A549 (cell line): ENCODE measurements at regions not wholly inside any gene's neighbourhood (a gene's known extent, or its start where the extent isn't known, plus 50 kb on each side); places are given as distances from the start of the nearest gene placed in this dataset.

Source experiments
- ATAC-seq, 2 experiments: fragments of 200-7000 bp in 1 of 2; fragments of >200 bp in 1 of 2; cut with Nextera tagmentation in 1 of 2; cut with Tn5 transposase in 1 of 2; 3 replicates each; pipeline versions ENCODE4 v1.8.0 to v1.9.1; 2018 to 2020; ENCODE audit warnings: mild to moderate bottlenecking in 1 of 2, moderate library complexity in 1 of 2
- CTCF ChIA-PET: fragments of 300-600 bp; sonication (Branson Sonifier 250); formaldehyde crosslinking; extraction: SDS; loops from one replicate; lab custom pipeline; 2021; ENCODE audit warnings: antibody characterized with exemption, inconsistent platforms; lab: Yijun Ruan, JAX
- POLR2A ChIA-PET: fragments of 350-600 bp; formaldehyde crosslinking; extraction: SDS; loops from one replicate; lab custom pipeline; 2021; ENCODE audit warnings: antibody characterized with exemption, inconsistent platforms; lab: Yijun Ruan, JAX
- DNase-seq, 2 experiments: peaks; one replicate each; pipeline versions ENCODE4 v3.0.0 to v3.0.0-alpha.2; 2011 to 2016; ENCODE audit warnings: low read depth in 1 of 2, low spot score in 1 of 2
- FAIRE-seq: peaks from 2 replicates; lab custom pipeline; 2011; peaks lifted over from hg19 to GRCh38; lab: Jason Lieb, UNC
- H3K27ac ChIP-seq, 2 experiments: fragments of >200 bp; sonication (Bioruptor Twin); formaldehyde crosslinking; 3 replicates each; pipeline ENCODE4 v1.5.1; 2016 to 2017
- H3K4me1 ChIP-seq: fragments of >200 bp; sonication (Bioruptor Twin); formaldehyde crosslinking; 3 replicates; pipeline ENCODE4 v1.6.1; 2016
- H3K4me2 ChIP-seq: fragments of >200 bp; sonication (Bioruptor Twin); formaldehyde crosslinking; 3 replicates; pipeline ENCODE4 v1.6.1; 2016
- H3K4me3 ChIP-seq: fragments of >200 bp; sonication (Bioruptor Twin); formaldehyde crosslinking; 3 replicates; pipeline ENCODE4 v1.5.1; 2016
- H3K9me3 ChIP-seq: fragments of >200 bp; sonication (Bioruptor Twin); formaldehyde crosslinking; 3 replicates; pipeline ENCODE4 v1.6.1; 2016
- CEBPB ChIP-seq, 2 experiments: fragments of >200 bp in 1 of 2; sonication (Bioruptor Twin) in 1 of 2; formaldehyde crosslinking in 1 of 2; IDR thresholded peaks; 2 replicates each; pipeline ENCODE4 v1.6.1; 2012 to 2016
- EP300 ChIP-seq, 2 experiments: fragments of >200 bp; sonication (Bioruptor Twin); formaldehyde crosslinking; IDR thresholded peaks; 2 replicates in 1 of 2; 3 replicates in 1 of 2; pipeline ENCODE4 v1.6.1; 2016 to 2017
- HEYL ChIP-seq: fragments of 250-450 bp; sonication (Bioruptor Pico); IDR thresholded peaks from 2 replicates; pipeline ENCODE4 v1.8.0; 2021; ENCODE audit warnings: mild to moderate bottlenecking, moderate library complexity
- HOXB13 ChIP-seq: fragments of 250-450 bp; sonication (Bioruptor Pico); IDR thresholded peaks from 2 replicates; pipeline ENCODE4 v1.5.0; 2020; ENCODE audit warnings: low read depth, mild to moderate bottlenecking, moderate library complexity
- JUN ChIP-seq, 2 experiments: fragments of >200 bp; sonication (Bioruptor Twin); formaldehyde crosslinking; IDR thresholded peaks; 2 replicates in 1 of 2; 3 replicates in 1 of 2; pipeline ENCODE4 v1.6.1; 2016 to 2017
- KDM1A ChIP-seq: fragments of 200-600 bp; sonication (generic); IDR thresholded peaks from 2 replicates; pipeline ENCODE4 v1.6.1; 2016; ENCODE audit warnings: low read depth, mild to moderate bottlenecking
- MAFK ChIP-seq: fragments of 450-650 bp; IDR thresholded peaks from 2 replicates; pipeline ENCODE4 v1.6.1; 2014; ENCODE audit not compliant: partially characterized antibody
- MYC ChIP-seq: IDR thresholded peaks from 2 replicates; pipeline ENCODE4 v1.6.1; 2012; ENCODE audit warnings: mild to moderate bottlenecking, inconsistent platforms, low read length, improper control_type of control experiment, borderline replicate concordance
- PHF8 ChIP-seq: fragments of 200-600 bp; sonication (generic); IDR thresholded peaks from 2 replicates; pipeline ENCODE4 v1.6.1; 2016; ENCODE audit warnings: low read depth, mild to moderate bottlenecking, antibody characterized with exemption, moderate library complexity, borderline replicate concordance
- POLR2AphosphoS2 ChIP-seq: conservative IDR thresholded peaks from 2 replicates; pipeline ENCODE4 v1.6.1; 2012; ENCODE audit warnings: low read length, improper control_type of control experiment, inconsistent platforms
- RNF2 ChIP-seq: fragments of 200-600 bp; sonication (generic); IDR thresholded peaks from 2 replicates; pipeline ENCODE4 v1.6.1; 2016; ENCODE audit warnings: low read depth, mild to moderate bottlenecking, antibody characterized with exemption, moderate library complexity, borderline replicate concordance
- TFCP2L1 ChIP-seq: fragments of 250-450 bp; sonication (Bioruptor Pico); IDR thresholded peaks from 2 replicates; pipeline ENCODE4 v1.5.0; 2021; ENCODE audit warnings: mild to moderate bottlenecking
- TP53 ChIP-seq: fragments of 250-450 bp; sonication (Bioruptor Pico); IDR thresholded peaks from 2 replicates; pipeline ENCODE4 v1.5.0; 2021; ENCODE audit warnings: mild to moderate bottlenecking, moderate library complexity
- ZC3H11A ChIP-seq: fragments of 450-650 bp; IDR thresholded peaks from 2 replicates; pipeline ENCODE4 v1.6.1; 2014; ENCODE audit warnings: antibody characterized with exemption, mild to moderate bottlenecking
- WGBS: methylation state at CpG from one replicate; pipeline ENCODE4 v1.1.6; 2017; ENCODE audit errors: missing lambda C conversion rate; 5-methylcytosine and 5-hydroxymethylcytosine counted together
- TF ChIP-seq, protein P1 (sequence below): fragments of >200 bp; sonication (Bioruptor Twin); formaldehyde crosslinking; IDR thresholded peaks from 3 replicates; pipeline ENCODE4 v1.5.1; 2016
- TF ChIP-seq, protein P2 (sequence below): fragments of 250-450 bp; sonication (Bioruptor Pico); IDR thresholded peaks from 2 replicates; pipeline ENCODE4 v1.5.0; 2020; ENCODE audit warnings: low read depth, mild to moderate bottlenecking, moderate library complexity
- TF ChIP-seq, protein P3 (sequence below): fragments of 450-650 bp; IDR thresholded peaks from 2 replicates; pipeline ENCODE4 v1.6.1; 2014; ENCODE audit warnings: antibody characterized with exemption

DNA sequence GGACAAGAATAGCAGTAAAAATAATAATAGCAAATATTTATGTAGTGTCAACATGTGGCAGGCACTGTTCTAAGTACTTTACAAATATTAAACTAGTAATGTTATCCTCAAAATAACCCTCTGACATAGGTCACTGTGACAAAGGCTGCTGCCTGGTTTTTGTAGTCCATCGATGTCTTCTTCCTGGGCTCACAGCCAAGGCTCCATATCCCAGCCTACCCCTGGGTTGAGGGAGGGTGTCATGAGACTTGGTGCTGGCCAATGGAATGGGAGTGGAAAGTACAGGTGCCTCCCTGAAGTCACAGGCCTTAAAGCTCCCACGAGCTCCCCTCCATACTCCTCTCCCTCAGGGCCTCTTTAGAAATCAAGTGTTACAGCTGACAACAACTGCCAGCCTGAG is 159.3 kb downstream of the CYRIA start:
- WGBS = 3% methylated on average over 2 of the region's 2 CpGs
- DNase-seq (no peak), FAIRE-seq (no peak), ATAC-seq (no peak)
- peaks cover 5% of the 10 kb centered on the region; the same call in 1 of the 3 replicates for H3K4me1 ChIP-seq
- CTCF ChIA-PET = interaction anchor here (1.4 to 6.3 kb wide), 4 partner anchors 20 to 873 kb away, joined by 3 to 63 read pairs (median 24); partner anchors contain the start of gene MYCN
- H3K4me3 ChIP-seq = no peak overlapping the region
- POLR2A ChIA-PET = no interaction called here
- H3K27ac ChIP-seq = no peak overlapping the region
- no peak overlapping the region for H3K4me2 ChIP-seq
- TF ChIP-seq RNF2 (no peak), ZC3H11A (no peak), KDM1A (no peak), CEBPB (IDR thresholded peaks at IDR 0.05) (no peak), HOXB13 (no peak), EP300 (IDR thresholded peaks at IDR 0.05) (no peak), JUN (IDR thresholded peaks at IDR 0.05) (no peak)
- TF ChIP-seq, protein P1, sequence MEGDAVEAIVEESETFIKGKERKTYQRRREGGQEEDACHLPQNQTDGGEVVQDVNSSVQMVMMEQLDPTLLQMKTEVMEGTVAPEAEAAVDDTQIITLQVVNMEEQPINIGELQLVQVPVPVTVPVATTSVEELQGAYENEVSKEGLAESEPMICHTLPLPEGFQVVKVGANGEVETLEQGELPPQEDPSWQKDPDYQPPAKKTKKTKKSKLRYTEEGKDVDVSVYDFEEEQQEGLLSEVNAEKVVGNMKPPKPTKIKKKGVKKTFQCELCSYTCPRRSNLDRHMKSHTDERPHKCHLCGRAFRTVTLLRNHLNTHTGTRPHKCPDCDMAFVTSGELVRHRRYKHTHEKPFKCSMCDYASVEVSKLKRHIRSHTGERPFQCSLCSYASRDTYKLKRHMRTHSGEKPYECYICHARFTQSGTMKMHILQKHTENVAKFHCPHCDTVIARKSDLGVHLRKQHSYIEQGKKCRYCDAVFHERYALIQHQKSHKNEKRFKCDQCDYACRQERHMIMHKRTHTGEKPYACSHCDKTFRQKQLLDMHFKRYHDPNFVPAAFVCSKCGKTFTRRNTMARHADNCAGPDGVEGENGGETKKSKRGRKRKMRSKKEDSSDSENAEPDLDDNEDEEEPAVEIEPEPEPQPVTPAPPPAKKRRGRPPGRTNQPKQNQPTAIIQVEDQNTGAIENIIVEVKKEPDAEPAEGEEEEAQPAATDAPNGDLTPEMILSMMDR = no peak
- TF ChIP-seq, protein P2, sequence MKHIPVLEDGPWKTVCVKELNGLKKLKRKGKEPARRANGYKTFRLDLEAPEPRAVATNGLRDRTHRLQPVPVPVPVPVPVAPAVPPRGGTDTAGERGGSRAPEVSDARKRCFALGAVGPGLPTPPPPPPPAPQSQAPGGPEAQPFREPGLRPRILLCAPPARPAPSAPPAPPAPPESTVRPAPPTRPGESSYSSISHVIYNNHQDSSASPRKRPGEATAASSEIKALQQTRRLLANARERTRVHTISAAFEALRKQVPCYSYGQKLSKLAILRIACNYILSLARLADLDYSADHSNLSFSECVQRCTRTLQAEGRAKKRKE (CRISPR knock-in tag) = no peak
- H3K9me3 ChIP-seq = no peaks in the 10 kb centered on the region

DNA sequence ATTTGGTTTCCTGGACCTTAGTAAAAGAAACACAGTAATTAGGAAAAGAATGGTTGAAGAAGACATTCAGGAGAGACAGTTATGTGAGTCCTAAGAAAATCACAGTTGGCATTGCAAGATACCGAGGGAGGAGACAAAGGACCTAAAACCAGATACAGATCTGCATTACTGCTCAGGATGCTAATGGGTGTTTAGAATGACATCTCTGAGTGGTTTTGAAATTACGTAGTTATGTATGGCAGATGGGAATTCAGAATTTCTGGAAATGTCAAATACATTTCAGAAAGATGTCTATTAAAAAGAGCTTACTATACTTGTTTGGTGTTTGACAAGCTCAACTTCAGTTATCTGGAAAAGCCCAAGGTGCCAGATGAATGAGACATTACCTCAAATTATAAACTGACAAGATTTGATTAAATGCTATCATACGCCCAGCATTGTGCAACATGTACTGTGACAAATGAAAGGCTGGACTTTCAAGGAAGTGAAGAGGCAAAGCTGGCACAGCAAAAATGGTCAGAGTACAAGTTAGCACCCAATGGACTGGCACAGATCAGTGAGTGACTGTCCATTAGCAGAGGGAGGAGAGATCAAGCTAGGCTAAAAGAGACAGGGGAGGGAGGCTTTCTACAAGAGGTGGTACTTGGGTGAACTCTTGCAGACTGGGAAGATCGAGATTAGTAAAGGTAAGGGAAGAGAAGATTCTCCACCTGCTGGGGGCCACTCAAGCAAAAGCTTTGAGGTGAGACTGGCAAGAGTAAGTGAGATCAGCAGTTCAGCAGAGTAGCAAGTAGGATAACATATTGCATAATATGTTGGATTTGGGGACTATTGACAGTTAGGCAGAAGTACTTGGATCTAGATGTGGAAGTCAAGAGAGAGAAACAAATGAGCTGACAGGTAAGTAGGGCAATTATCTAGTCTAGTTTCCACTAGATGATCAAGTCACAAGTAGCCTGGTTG is 168.9 kb downstream of the CYRIA start:
- Histone ChIP-seq H3K27ac (no peak overlapping the region), H3K9me3 (no peaks in the 10 kb centered on the region), H3K4me3 (no peak overlapping the region), H3K4me1 (no peaks in the 10 kb centered on the region), H3K4me2 (no peak overlapping the region)
- CTCF ChIA-PET = interaction anchor here (1.7 to 6.5 kb wide), 3 partner anchors 12 to 557 kb away, joined by 5 to 30 read pairs (median 6); partner anchors contain the start of gene MYCN
- ATAC-seq = no peak
- POLR2A ChIA-PET = no interaction called here
- FAIRE-seq = no peak
- DNase-seq = no peak
- TF ChIP-seq TFCP2L1 (CRISPR knock-in tag) (no peak), CEBPB (IDR thresholded peaks at IDR 0.05) (no peak), HEYL (CRISPR knock-in tag) (no peak), POLR2AphosphoS2 (no peak), PHF8 (no peak), MYC (no peak), MAFK (no peak), TP53 (CRISPR knock-in tag) (no peak)
- TF ChIP-seq, protein P2 (CRISPR knock-in tag) = no peak
- TF ChIP-seq, protein P3, sequence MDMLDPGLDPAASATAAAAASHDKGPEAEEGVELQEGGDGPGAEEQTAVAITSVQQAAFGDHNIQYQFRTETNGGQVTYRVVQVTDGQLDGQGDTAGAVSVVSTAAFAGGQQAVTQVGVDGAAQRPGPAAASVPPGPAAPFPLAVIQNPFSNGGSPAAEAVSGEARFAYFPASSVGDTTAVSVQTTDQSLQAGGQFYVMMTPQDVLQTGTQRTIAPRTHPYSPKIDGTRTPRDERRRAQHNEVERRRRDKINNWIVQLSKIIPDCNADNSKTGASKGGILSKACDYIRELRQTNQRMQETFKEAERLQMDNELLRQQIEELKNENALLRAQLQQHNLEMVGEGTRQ = no peak
- TF ChIP-seq, all 56 proteins: peak for 0
- 9% methylated on average over 4 of the region's 4 CpGs for WGBS
